HCT116 (cell line): ENCODE measurements at regions not wholly inside any gene's neighbourhood (a gene's known extent, or its start where the extent isn't known, plus 50 kb on each side); places are given as distances from the start of the nearest gene placed in this dataset.

ENCODE experiments used
- ATAC-seq: fragments of 200-7000 bp; cut with Tn5 transposase; 2 replicates; pipeline ENCODE4 v1.9.1; 2020; ENCODE audit warnings: mild to moderate bottlenecking, moderate library complexity
- BruUV-seq: library from RNA; stranded (reverse); fragments of 400-500 nt; replicated peaks from 2 replicates; lab custom pipeline; 2021; lab: Mats Ljungman, UMichigan
- CTCF ChIA-PET: fragments of 300-600 bp; sonication (Branson Sonifier 250); formaldehyde crosslinking; loops from one replicate; lab custom pipeline; 2021; ENCODE audit warnings: antibody characterized with exemption; lab: Charles Lee
- POLR2A ChIA-PET: fragments of 300-600, 350-600 bp; sonication (Branson Sonifier 250); formaldehyde crosslinking; loops from one replicate; lab custom pipeline; 2021; ENCODE audit warnings: antibody characterized with exemption; lab: Charles Lee
- RAD21 ChIA-PET, 2 experiments: fragments of 300-600 bp; sonication (Branson Sonifier 250); formaldehyde crosslinking; loops; one replicate each; lab custom pipeline; 2023; ENCODE audit warnings: low total read pairs in 2 of 2; ENCODE audit not compliant: uncharacterized antibody in 2 of 2, unreplicated experiment in 2 of 2, low non-redundant PET in 1 of 2; lab: Charles Lee
- DNase-seq: peaks from one replicate; pipeline ENCODE4 v3.0.0-alpha.2; 2010; ENCODE audit warnings: low read depth, low spot score
- H2AFZ ChIP-seq: fragments of 200-600 bp; shearing (Covaris generic), sonication (generic); 2 replicates; pipeline ENCODE4 v1.6.1; 2017; ENCODE audit warnings: low read depth, mixed run types, mixed read lengths, antibody characterized with exemption, low read length; ENCODE audit not compliant: poor library complexity, severe bottlenecking
- H3K27ac ChIP-seq: 2 replicates; pipeline ENCODE4 v1.5.1; 2012; ENCODE audit warnings: low read depth, low read length
- H3K27me3 ChIP-seq: fragments of 200-600 bp; sonication (generic); 2 replicates; pipeline ENCODE4 v1.6.1; 2016; ENCODE audit warnings: mixed run types, low read length, mixed read lengths; ENCODE audit not compliant: insufficient read depth
- H3K36me3 ChIP-seq, 2 experiments: fragments of 200-500 bp in 1 of 2; fragments of 200-600 bp in 1 of 2; sonication (Bioruptor generic) in 1 of 2; sonication (generic) in 1 of 2; 2 replicates each; pipeline versions ENCODE4 v1.5.1 to v1.6.1; 2014 to 2016; ENCODE audit warnings: low read length in 2 of 2, inconsistent platforms in 1 of 2, mixed read lengths in 1 of 2, mixed run types in 1 of 2; ENCODE audit not compliant: insufficient read depth in 2 of 2, control insufficient read depth in 1 of 2
- H3K4me1 ChIP-seq, 2 experiments: fragments of 200-600 bp in 1 of 2; sonication (generic) in 1 of 2; 2 replicates each; pipeline versions ENCODE4 v1.5.1 to v1.6.1; 2012 to 2017; ENCODE audit warnings: low read length in 2 of 2, inconsistent platforms in 1 of 2, mild to moderate bottlenecking in 1 of 2, mixed read lengths in 1 of 2, mixed run types in 1 of 2, moderate library complexity in 1 of 2; ENCODE audit not compliant: insufficient read depth in 2 of 2, control insufficient read depth in 1 of 2
- H3K4me2 ChIP-seq: fragments of 200-600 bp; sonication (generic); 2 replicates; pipeline ENCODE4 v1.6.1; 2017; ENCODE audit warnings: mixed run types, low read length, mixed read lengths
- H3K4me3 ChIP-seq, 2 experiments: fragments of 200-600 bp in 1 of 2; sonication (generic) in 1 of 2; replicated peaks in 1 of 2; 2 replicates each; pipeline ENCODE4 v1.5.1; 2011 to 2016; ENCODE audit warnings: low read length in 2 of 2, control low read depth in 1 of 2, low read depth in 1 of 2, mild to moderate bottlenecking in 1 of 2, mixed read lengths in 1 of 2, mixed run types in 1 of 2
- H3K79me2 ChIP-seq: fragments of 200-600 bp; sonication (generic); 2 replicates; pipeline ENCODE4 v1.6.1; 2017; ENCODE audit warnings: mild to moderate bottlenecking, mixed run types, low read length, moderate library complexity, mixed read lengths; ENCODE audit not compliant: insufficient read depth
- H3K9ac ChIP-seq: fragments of 200-600 bp; sonication (generic); 2 replicates; pipeline ENCODE4 v1.6.1; 2016; ENCODE audit warnings: low read length, mixed read lengths
- H3K9me2 ChIP-seq: fragments of 200-600 bp; sonication (generic), shearing (Covaris generic); 2 replicates; pipeline ENCODE4 v1.6.1; 2017; ENCODE audit warnings: mixed run types, mild to moderate bottlenecking, moderate library complexity; ENCODE audit not compliant: insufficient read depth
- H3K9me3 ChIP-seq, 2 experiments: fragments of 200-500 bp in 1 of 2; fragments of 200-600 bp in 1 of 2; sonication (Bioruptor generic) in 1 of 2; sonication (generic) in 1 of 2; 2 replicates each; pipeline ENCODE4 v1.6.1; 2014 to 2017; ENCODE audit warnings: low read length in 2 of 2, mixed read lengths in 2 of 2, inconsistent platforms in 1 of 2, low read depth in 1 of 2, mild to moderate bottlenecking in 1 of 2, mixed run types in 1 of 2, moderate library complexity in 1 of 2; ENCODE audit not compliant: control insufficient read depth in 1 of 2, insufficient read depth in 1 of 2
- H4K20me1 ChIP-seq: fragments of 200-600 bp; sonication (generic), shearing (Covaris generic); 2 replicates; pipeline ENCODE4 v1.6.1; 2017; ENCODE audit warnings: mixed run types, mild to moderate bottlenecking, moderate library complexity; ENCODE audit not compliant: insufficient read depth
- CBX3 ChIP-seq: IDR thresholded peaks from 2 replicates; pipeline ENCODE4 v1.6.1; 2012; ENCODE audit warnings: low read depth
- CTCF ChIP-seq, 3 experiments: fragments of 200-600 bp in 1 of 3; sonication (generic) in 1 of 3; IDR thresholded peaks in 2 of 3; conservative IDR thresholded peaks in 1 of 3; 2 replicates each; pipeline ENCODE4 v1.5.1; 2012 to 2017; ENCODE audit warnings: low read depth in 2 of 3, low read length in 2 of 3, antibody characterized with exemption in 1 of 3, borderline replicate concordance in 1 of 3, control low read depth in 1 of 3, mild to moderate bottlenecking in 1 of 3, mixed read lengths in 1 of 3, mixed run types in 1 of 3, moderate library complexity in 1 of 3; ENCODE audit not compliant: insufficient read depth in 1 of 3
- EZH2 ChIP-seq: fragments of 200-600 bp; sonication (generic); IDR thresholded peaks from 2 replicates; pipeline ENCODE4 v1.6.1; 2017; ENCODE audit warnings: antibody characterized with exemption, mixed run types
- EZH2phosphoT487 ChIP-seq: fragments of 200-600 bp; IDR thresholded peaks from 2 replicates; pipeline ENCODE4 v1.6.1; 2018; ENCODE audit warnings: antibody characterized with exemption, borderline replicate concordance
- JUND ChIP-seq: IDR thresholded peaks from 2 replicates; pipeline ENCODE4 v1.6.1; 2012
- POLR2A ChIP-seq: IDR thresholded peaks from 2 replicates; pipeline ENCODE4 v1.7.0; 2011; ENCODE audit warnings: borderline replicate concordance; ENCODE audit not compliant: insufficient read depth, insufficient read length; ENCODE audit errors: extremely low read depth
- POLR2AphosphoS5 ChIP-seq: IDR thresholded peaks from 2 replicates; pipeline ENCODE4 v1.6.1; 2011; ENCODE audit warnings: mild to moderate bottlenecking, low read depth, low read length, moderate library complexity
- SP1 ChIP-seq: IDR thresholded peaks from 2 replicates; pipeline ENCODE4 v1.6.1; 2012; ENCODE audit warnings: low read depth
- SRF ChIP-seq: IDR thresholded peaks from 2 replicates; pipeline ENCODE4 v1.6.1; 2012; ENCODE audit warnings: low read depth
- YY1 ChIP-seq: IDR thresholded peaks from 2 replicates; pipeline ENCODE4 v1.6.1; 2011; ENCODE audit warnings: low read length, low read depth, moderate library complexity, mild to moderate bottlenecking; ENCODE audit not compliant: insufficient replicate concordance; ENCODE audit errors: extremely low read depth
- ZBTB33 ChIP-seq: IDR thresholded peaks from 2 replicates; pipeline ENCODE4 v1.6.1; 2011; ENCODE audit warnings: mild to moderate bottlenecking, low read length, moderate library complexity; ENCODE audit not compliant: insufficient replicate concordance; ENCODE audit errors: extremely low read depth
- ZFX ChIP-seq: fragments of 450-650 bp; IDR thresholded peaks from 2 replicates; pipeline ENCODE4 v1.6.1; 2017
- ZNF274 ChIP-seq: fragments of 200-500 bp; sonication (Bioruptor generic); IDR thresholded peaks from 2 replicates; pipeline ENCODE4 v1.6.1; 2014; ENCODE audit warnings: mild to moderate bottlenecking, low read depth, low read length, inconsistent platforms
- intact Hi-C: fragments of 100-400 bp; cut with micrococcal nuclease; formaldehyde crosslinking; loops from 2 replicates; pipeline ENCODE4 v1.10.0; 2022
- TF ChIP-seq, protein P1 (sequence below): IDR thresholded peaks from 2 replicates; pipeline ENCODE4 v1.6.1; 2012; ENCODE audit warnings: low read depth

DNA sequence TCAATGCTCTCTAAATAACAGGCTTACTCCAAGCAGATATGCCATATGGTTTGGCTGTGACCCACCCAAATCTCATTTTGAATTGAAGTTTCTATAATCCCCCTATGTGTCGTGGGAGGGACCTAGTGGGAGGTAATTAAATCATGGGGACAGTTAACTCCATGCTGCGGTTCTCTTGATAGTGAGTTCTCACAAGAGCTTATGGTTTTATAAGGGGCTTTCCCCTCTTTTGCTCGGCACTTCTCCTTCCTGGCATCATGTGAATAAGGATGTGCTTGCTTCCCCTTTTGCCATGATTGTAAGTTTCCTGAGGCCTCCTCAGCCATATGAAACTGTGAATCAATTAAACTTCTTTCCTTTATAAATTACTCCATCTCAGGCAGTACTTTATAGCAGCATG lies 302.7 kb upstream of the ZC3H15 start:
- no peak overlapping the region for H3K27ac ChIP-seq
- no peaks in the 10 kb centered on the region for H4K20me1 ChIP-seq
- no peak overlapping the region for H2AFZ ChIP-seq
- H3K9ac ChIP-seq: no peak overlapping the region
- H3K27me3 ChIP-seq: no peaks in the 10 kb centered on the region
- H3K9me3 ChIP-seq: no peaks in the 10 kb centered on the region
- no peak for DNase-seq
- CTCF ChIA-PET: no interaction called here
- no TSS peak for BruUV-seq
- H3K4me1 ChIP-seq: no peaks in the 10 kb centered on the region
- no peaks in the 10 kb centered on the region for H3K9me2 ChIP-seq
- H3K79me2 ChIP-seq: no peaks in the 10 kb centered on the region
- POLR2A ChIA-PET: no interaction called here
- H3K36me3 ChIP-seq: no peaks in the 10 kb centered on the region
- TF ChIP-seq POLR2AphosphoS5 (no peak), CBX3 (no peak), CTCF (IDR thresholded peaks at IDR 0.05 in 2 of 3, conservative IDR thresholded peaks at IDR 0.05 in 1 of 3; ENCODE audit: borderline replicate concordance in 1 of 3, insufficient read depth in 1 of 3, low read depth in 2 of 3, low read length in 2 of 3) (no peak), SP1 (no peak), EZH2 (no peak), YY1 (no peak), SRF (no peak), ZNF274 (no peak), JUND (no peak), POLR2A (no peak), ZBTB33 (no peak), EZH2phosphoT487 (no peak), ZFX (no peak)
- TF ChIP-seq, protein P1, sequence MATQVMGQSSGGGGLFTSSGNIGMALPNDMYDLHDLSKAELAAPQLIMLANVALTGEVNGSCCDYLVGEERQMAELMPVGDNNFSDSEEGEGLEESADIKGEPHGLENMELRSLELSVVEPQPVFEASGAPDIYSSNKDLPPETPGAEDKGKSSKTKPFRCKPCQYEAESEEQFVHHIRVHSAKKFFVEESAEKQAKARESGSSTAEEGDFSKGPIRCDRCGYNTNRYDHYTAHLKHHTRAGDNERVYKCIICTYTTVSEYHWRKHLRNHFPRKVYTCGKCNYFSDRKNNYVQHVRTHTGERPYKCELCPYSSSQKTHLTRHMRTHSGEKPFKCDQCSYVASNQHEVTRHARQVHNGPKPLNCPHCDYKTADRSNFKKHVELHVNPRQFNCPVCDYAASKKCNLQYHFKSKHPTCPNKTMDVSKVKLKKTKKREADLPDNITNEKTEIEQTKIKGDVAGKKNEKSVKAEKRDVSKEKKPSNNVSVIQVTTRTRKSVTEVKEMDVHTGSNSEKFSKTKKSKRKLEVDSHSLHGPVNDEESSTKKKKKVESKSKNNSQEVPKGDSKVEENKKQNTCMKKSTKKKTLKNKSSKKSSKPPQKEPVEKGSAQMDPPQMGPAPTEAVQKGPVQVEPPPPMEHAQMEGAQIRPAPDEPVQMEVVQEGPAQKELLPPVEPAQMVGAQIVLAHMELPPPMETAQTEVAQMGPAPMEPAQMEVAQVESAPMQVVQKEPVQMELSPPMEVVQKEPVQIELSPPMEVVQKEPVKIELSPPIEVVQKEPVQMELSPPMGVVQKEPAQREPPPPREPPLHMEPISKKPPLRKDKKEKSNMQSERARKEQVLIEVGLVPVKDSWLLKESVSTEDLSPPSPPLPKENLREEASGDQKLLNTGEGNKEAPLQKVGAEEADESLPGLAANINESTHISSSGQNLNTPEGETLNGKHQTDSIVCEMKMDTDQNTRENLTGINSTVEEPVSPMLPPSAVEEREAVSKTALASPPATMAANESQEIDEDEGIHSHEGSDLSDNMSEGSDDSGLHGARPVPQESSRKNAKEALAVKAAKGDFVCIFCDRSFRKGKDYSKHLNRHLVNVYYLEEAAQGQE: no peak
- intact Hi-C loops: no loop called here
- no peak overlapping the region for H3K4me3 ChIP-seq
- no peak overlapping the region for H3K4me2 ChIP-seq
- ATAC-seq: no peak
- RAD21 ChIA-PET: no interaction called here
